CD4-positive, alpha-beta T cell treated with Interferon alpha-2 for 1 hour (primary cell): ENCODE measurements at regions not wholly inside any gene's neighbourhood (a gene's known extent, or its start where the extent isn't known, plus 50 kb on each side); places are given as distances from the start of the nearest gene placed in this dataset.
"Not testable (repeated sequence)": the region's sequence is repeated elsewhere in the genome, so short reads cannot be mapped to it uniquely, and the experiment has no call there.

Experiments used
- DNase-seq, 2 donors: peaks; one replicate each; pipeline ENCODE4 v3.0.0-alpha.2; 2020 to 2022

DNA sequence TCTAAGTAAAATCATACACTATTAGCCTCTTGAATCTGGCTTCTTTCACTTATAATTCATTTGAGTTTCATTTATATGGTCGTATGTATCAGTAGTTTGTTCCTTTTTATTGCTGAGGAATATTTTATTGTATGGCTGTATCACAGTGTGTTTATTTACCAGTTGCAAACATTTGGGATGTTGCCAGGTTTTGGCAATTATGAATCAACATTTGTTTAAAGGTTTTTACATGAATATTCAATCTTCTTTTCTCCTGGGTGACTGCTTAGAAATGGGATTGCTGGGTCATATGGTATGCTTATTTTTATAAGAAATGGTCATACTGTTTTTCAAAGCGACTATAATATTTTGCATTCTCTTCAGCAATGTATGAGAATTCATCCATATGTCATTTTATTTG lies 107.9 kb downstream of the PMAIP1 start:
- no peak for DNase-seq

DNA sequence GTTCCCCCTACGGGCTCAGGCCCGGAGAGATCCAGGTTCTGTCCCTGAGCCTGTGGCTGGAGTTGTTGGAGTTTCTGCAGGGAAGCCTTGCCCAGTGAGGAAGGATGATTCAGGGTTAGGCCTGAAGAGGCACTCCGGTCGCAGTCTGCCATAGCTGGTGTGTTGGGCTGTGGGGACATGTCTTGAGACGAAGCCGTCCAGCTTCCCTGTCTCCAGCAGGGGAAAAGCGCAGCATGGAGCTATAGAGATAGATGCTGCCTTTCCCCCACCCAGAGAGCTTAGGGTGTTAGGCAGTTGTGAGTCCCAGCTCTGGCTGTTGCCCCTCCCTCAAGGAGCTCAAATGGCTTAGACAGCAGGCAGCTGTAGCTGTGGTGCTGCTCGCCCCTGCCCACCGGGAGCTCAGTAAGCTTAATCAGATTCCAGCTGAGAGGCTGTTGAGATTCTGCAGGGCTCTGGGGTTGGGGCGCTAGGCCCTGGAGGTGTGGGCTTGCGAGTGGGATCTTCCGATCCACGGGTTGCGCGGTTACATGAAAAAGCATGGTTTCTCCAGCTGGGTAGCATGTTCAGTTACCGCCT lies 103.9 kb downstream of the PMAIP1 start:
- no peak for DNase-seq

DNA sequence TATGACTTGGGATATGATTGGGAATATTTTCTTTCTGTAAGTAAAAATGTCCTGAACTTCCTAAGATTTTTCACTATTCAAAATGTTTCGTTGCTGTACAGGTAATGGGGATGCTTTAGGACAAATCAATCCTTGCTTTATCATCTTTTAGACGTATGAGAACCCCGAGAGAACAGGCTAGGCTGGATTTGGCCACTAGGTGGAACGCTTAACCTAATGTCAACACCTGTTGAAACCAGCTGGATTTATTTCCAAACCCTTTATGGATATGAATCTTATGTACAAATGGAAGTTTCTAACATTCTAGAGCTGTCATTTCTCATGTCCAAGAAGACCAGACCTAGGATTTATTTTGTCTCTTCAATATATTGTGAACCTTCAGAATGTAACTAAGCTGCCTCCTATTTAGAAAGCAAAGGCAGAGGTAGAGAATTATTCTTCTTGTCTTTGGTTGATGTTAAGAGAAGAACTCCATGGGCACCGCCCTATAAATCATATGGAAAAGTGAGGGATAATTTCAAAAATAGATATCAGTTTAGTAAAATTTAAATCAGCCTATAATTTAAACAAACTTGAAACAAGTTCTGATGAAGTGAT lies 96.7 kb downstream of the PMAIP1 start:
- no peak for DNase-seq

DNA sequence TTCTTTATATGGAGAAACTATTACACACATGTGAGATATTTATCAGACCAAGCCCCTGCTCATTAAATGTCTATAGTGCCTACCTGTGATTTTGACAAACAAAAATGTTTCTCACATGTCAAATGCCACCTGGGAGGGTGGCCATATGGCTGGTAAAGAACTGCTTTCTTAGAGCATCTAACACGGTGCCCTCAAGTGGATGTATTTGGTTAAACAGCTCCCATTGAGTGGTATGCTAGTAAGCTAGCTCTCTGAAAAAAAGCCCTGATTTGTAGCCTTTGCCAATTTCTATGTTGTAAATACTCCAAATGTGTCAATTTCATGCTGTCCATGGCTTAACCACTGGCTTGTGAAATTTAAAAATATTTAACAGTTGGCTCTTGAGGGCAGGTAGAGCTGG lies 94.6 kb downstream of the PMAIP1 start:
- no peak for DNase-seq

DNA sequence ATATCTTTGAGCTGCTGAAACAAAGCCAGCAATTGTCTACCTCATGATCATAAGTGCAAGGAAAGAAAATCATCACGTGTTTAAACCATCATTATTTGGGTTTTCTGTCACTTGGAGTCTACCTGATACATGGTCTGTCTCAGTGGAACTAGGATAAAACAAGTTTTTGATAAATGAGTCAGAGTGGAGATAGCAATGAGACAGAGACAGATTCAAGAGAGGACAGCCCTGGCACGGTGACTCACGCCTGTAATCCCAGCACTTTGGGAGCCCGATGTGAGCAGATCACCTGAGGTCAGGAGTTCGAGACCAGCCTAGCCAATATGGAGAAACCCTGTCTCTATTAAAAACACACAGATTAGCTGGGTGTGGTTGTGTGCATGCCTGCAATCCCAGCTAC lies 93.8 kb downstream of the PMAIP1 start:
- DNase-seq = no peak

DNA sequence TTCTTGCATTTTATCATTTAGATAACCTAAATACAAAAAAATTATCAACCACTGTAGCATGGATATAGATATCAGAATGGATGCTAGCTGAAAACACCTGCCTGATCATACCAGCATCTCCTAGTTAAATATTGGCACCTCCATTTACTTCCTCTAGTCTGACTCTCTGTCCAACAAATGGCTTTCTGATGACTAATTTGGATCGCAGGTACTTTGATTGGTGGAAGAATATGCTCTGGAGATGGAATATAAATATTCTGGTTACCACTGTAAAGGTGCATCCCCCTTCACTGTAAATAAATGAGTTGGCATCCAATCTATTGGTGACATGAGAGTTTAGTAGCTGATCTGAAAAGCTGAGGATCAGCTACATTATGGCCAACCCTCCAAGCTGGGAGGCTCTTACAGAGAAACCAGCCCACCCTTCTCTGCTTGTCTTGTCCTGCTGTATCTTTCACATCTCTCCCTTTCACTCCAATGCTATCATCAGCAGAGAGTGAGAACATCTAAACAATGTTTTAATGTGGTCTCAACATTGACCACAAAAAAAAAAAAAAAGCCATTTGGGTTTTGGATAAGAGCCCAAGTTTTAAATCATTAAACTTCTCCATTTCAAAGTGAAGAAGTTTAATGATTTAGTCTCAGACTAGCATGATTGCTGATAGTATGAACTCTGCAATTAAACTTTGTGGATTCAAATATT lies 90.5 kb downstream of the PMAIP1 start:
- DNase-seq = no peak

DNA sequence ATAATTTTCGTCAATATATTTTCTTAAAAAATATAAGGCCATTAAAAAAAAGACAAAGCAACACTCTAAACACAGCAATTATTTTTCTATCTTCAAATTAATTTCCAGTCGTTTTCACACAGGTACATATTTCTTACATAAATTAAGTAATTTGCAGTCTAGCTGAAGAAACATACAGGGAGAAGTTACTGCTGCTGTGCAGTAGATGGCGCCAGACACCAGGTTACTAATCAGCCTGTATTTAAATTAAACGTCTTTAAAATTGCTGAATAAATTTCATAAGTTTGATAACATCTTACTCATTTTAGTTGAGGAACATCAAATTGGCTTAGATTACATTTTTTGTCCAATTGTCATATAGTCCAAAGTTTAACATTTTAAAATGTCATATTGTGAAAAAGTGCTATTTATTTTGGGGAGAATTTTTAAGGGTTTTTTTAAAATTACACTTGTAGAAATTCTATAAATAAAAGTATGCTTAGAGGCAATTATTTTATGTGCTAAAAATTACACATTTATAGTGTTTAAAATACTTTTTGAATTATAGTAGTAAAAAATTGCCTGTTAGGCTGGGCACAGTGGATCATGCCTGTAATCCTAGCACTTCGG lies 88.4 kb downstream of the PMAIP1 start:
- DNase-seq = peak; percentile 54 to 58

DNA sequence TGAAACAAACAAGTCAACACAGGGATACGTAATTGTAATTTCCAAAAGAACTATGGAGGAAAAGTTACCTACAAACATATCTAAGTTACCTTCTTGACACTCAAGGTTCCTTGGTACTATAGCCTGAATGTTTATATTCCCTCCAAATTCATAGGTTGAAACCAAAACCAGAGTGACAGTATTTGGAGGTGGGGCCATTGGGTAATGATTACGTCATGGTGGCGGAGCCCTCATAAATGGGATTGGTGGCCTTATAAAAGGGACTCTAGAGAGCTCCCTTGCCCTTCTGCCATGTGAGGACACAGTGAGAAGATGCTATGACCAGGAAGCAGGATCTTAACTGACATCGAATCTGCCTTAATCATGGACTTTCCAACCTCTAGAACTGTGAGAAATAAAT lies 87.3 kb downstream of the PMAIP1 start:
- no peak for DNase-seq

DNA sequence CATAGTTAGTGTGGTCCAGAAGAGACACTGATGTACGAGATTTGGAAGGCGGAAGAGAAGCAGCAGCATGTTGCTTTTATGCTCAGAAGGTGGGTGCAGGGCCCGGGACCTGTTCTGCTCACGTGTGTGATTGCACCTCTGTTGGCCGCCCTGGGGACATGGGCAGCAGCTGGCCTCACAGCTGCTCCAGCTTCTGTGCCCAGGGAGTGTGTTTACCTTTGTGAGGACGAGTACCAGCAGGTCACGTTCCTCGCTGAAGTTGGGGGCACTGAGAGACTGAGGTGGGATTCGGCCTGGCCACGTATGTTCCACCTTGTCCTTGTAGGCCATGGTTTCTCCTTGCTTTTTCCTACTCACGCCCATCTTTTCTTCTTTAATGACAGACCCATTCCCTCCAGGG lies 86.3 kb downstream of the PMAIP1 start:
- DNase-seq = no peak

DNA sequence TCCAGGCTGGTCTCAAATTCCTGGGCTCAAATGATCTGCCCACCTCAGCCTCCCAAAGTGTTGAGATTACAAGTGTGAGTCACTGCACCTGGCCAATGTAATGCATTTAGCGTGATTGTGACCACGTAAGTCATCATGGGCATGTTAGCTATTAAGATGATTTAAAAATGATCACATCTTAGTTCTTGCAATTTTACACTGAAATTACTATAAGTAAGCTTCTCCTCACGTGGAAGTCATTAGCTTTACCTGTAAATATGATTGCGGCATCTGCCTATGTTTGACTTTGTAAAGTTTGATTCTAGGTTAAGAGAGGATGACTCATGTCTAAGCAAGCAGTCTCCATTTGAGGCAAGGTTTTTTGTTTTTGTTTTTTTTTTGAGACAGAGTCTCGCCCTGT lies 85.5 kb downstream of the PMAIP1 start:
- DNase-seq = no peak

DNA sequence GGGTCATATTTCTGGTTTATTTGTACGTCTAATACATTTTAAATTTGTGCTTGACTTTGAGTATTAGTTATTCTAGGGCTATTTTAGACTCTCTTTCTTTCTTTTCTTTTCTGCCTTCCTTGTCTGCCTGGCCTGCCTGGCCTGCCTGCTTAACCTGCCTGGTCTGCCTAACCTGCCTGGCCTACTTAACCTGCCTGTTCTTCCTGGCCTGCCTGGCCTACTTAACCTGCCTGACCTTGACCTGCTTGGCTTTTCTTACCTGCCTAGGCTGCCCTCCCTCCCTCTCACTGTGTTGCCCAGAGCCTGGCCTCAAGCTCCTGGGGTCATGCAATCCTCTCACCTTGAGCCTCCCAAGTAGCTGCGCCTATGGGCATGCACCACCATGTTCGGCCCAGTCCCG lies 83.7 kb downstream of the PMAIP1 start:
- no peak for DNase-seq

DNA sequence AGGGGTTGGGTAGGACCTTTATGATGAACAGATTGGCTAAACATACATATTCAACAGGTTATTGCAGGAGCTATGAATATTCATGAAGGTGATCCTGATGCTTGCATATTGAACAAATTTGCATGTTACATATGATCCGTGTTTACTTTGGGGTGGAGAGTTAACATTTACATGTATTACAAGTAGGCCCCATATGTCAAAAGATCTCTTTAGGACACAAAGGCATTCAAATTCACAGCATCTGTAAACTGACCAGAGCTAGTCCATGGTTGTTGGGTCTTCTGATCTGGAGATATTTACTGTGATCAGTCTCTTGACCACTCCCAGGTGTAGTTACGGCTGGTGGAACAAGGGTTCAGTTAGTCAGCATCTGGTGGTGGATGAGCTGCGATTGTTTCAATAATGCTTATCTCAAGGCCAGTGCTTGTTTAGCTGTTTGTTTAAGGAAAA lies 80.4 kb downstream of the PMAIP1 start:
- DNase-seq = no peak

DNA sequence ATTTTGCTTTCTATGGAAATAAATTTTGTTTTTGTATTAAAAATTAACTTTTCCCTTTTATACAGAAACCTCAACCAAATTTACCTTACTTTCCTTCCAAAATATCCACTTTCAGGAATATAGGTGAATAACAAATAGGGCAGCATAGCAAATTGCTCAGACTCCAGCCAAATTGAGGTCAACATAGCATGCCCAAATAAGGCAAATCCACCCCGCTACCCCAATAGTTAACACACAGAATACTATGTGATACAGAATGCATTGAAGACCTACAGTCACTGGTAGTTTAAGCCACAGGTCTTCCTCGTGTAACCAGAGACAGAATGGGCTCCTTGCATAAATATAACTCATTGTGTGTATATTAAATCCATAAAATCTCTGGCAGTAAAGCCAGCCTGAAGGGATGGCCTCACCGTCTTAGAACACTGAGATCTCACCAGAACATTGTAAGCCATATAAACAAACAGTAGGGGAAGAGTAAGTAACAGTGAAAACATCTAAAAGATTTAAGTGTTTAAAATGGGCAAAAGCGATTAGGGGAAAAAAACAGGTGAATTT lies 72.2 kb downstream of the PMAIP1 start:
- no peak for DNase-seq

DNA sequence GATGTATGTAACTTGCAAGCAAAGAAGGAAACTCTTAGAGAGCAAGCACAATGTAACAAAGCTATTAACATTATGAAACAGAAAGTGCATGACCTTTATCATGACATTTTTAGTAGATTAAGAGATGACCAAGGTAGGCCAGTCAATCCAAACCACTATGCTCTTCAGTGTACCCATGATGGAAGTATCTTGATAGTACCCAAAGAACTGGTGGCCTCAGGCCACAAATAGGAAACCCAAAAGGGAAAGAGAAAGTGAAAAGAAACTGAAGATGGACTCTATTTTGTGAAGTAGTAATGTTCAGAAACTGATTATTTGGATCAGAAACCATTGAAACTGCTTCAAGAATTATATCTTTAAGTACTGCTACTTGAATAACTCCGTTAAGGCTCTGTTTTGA lies 71.3 kb downstream of the PMAIP1 start:
- DNase-seq = not testable (repeated sequence)

DNA sequence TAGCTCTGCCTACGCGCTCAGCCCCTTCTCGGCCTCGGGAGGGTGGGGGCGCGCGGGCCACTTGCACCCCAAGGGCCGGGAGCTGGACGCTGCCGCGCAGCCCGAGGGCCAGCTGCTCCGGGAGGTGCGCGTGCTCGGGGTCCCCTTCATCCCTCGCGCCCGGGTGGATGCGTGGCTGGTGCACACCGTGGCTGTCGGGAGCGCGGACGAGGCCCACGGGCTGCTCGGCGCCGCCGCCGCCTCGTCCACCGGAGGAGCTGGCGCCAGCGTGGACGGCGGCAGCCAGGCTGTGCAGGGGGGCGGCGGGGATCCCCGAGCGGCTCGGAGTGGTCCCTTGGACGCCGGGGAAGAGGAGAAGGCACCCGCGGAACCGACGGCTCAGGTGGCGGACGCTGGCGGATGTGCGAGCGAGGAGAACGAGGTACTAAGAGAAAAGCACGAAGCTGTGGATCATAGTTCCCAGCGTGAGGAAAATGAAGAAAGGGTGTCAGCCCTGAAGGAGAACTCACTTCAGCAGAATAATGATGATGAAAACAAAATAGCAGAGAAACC lies 69.8 kb downstream of the PMAIP1 start:
- not testable (repeated sequence) for DNase-seq

DNA sequence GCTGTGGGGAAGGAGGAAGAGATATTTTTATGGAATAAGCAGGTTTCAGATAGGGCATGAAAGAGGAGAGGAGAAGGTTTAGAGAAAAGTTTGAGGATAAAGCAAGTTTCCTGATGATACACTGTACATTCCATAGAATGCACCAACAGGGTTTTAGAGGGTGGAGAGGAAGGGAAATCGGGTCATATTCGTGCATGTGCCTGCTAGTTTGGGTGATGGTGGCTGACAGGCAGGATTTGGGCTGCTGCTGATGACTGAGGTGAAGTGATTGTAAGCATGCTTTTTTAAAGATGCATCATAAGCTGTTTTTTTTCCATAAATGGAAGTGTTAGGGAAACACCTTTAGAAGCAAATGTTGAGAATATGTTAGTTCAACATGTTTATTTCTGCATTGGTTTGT lies 68.8 kb downstream of the PMAIP1 start:
- no peak for DNase-seq

DNA sequence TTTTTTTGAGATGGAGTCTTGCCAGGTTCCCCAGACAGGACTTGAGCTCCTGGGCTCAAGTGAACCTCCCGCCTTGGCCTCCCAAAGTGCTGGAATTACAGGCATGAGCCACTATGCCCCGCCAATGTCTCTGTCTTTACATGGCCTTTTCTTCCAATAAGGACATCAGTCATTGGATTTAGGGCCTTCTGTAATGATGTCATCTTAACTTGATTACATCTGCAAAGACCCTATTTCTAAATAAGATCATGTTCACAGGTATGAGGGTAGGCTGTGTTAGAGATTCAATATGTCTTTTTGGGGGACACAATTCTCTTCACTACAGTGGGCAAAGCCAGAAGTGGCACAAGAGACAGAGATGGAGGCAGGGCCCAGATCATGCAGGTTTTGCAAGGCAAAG lies 68.1 kb downstream of the PMAIP1 start:
- no peak for DNase-seq

DNA sequence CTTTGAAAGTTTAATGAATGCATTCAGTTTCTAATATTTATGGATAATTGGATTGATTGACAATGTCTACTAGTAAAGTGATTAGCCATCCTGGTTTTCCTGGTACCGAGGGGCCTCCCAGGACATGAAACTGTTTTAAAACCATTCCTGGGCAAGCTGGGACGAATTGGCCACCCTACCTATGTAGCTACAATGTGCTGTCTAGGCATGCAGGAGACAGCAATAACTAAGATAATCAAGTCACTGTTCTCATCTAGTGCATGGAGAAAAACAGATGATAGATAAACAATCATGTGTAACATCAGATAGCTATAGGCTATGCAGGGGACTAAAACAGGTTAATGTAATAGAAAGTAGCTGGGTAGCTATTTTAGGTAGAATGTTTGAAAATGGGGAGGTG lies 67.1 kb downstream of the PMAIP1 start:
- DNase-seq = no peak

DNA sequence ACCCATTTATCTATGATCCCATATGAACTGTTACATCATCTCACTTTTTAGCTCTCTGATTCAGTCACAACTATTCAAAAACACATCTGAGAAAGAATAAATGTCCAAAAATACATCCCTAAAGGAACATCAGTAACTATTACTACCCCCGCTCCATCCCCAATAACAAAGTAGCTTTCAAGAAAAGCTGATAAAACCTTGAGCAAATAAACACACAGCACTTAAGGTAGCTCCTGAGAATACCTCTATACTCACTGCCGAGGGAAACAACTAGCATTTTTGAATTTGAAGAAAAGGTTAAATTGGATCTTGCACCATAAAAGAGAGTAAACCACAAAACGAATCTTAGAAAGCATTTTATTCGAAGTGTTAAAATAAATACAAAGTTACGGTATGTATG lies 63.4 kb downstream of the PMAIP1 start:
- no peak for DNase-seq

DNA sequence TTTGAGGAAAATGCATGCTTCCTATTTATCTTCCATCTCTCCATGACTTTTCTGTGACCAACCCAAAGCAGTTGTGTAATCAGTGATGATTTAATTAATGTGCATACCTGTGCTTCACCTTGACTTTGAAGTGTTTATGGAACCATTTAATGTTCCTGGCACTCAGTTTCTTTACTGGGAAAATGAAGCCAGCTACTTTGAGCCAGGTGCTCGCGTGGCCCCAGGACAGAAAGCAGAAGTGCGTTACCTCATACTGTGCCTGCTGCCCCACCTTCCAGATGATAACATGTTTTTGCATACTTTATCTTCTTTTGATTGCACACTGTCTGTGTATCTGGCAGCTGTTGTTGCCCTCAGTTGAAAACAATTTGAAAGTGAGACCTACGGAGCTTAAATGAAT lies 61.3 kb downstream of the PMAIP1 start:
- DNase-seq = peak in 1 of 2 donors; percentile 37

DNA sequence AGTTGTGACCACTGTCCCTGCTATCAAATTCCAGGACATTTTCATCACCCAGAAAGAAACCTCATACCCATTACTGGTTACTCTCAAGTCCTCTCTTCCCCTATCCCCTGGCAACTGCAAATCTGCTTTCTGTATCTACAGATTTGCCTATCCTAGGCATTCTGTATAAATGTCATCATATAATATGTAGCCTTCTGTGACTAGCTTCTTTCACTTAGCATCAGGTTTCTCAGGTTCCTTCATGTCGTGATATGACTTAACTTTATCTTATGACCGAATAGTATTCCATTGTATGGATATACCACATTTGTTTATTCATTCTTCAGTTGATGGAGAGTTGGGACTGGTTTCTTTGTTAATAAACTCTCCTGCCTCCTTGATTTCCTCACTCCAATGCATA lies 60.5 kb downstream of the PMAIP1 start:
- no peak for DNase-seq

DNA sequence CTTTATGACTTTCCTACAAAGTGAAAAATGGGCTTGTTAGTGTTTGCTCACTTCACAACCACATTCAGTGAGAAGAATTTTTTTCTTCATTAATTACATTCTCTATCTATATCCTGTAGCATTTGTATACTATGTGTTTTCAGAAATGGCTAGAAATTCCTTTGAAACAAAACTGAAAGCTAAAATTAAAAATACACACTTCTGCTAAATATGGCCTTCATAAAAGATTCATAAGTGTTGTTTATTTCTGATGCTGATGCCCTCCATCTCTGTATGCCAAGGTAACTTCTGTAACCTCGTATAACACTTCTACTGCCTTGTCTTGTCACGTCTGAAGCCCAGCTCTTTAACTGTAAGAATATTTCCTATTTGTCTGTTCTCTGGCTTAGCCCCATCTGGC lies 59.8 kb downstream of the PMAIP1 start:
- no peak for DNase-seq

DNA sequence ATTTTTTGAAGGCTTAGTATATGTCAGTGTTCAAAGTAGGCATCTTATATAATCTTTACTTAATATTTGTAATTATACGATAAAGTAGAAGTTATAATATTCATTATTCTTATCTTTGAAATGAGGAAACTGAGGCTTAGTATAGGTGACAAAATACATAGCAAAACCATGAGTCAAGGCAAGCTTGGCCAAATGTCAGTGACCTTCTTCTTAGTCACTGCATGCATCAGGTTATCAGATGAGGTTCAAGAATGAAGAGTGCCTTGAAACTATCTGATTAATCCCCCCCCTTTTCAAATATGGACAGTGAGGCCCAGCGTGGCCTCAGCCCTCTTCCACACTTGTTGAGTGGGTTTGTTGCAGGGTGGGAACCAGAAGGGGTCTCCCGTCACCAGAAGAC lies 59.3 kb downstream of the PMAIP1 start:
- no peak for DNase-seq

DNA sequence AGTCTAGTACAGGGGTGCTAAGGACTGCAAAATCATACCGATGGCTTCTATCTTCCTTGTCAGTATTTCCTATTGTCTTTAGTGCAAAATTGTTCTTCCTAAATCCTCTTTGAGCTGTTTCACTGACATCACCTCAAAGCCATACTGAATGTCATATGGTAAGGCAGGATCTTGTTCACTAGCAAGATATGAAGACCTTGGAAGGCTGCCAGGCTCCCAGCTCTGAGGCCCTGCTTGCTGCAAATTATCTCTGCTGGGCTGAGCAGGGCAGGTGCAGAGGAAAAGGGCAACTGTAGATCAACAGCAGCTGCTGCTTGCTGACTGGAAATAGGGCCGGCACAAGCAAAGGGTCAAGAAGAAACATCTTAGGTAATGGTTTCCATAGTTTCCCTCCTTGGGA lies 58.2 kb downstream of the PMAIP1 start:
- DNase-seq = no peak
